Nephron (organoid): ENCODE measurements at regions not wholly inside any gene's neighbourhood (a gene's known extent, or its start where the extent isn't known, plus 50 kb on each side); places are given as distances from the start of the nearest gene placed in this dataset.

ENCODE experiments used
- H3K27ac Mint-ChIP-seq, 3 experiments: 2 replicates each; pipeline ENCODE4 v1.8.0; 2020; ENCODE audit warnings: mixed read lengths in 3 of 3, mild to moderate bottlenecking in 2 of 3, moderate library complexity in 1 of 3
- H3K27me3 Mint-ChIP-seq: 2 replicates; pipeline ENCODE4 v1.8.0; 2021; ENCODE audit warnings: low read depth, mild to moderate bottlenecking, moderate library complexity, mixed read lengths
- H3K36me3 Mint-ChIP-seq: 2 replicates; pipeline ENCODE4 v1.8.0; 2020; ENCODE audit warnings: low read depth, mixed read lengths
- H3K4me1 Mint-ChIP-seq: 2 replicates; pipeline ENCODE4 v1.8.0; 2020; ENCODE audit warnings: mixed read lengths
- H3K4me3 Mint-ChIP-seq, 3 experiments: 2 replicates each; pipeline ENCODE4 v1.8.0; 2020; ENCODE audit warnings: mild to moderate bottlenecking in 3 of 3, mixed read lengths in 3 of 3, moderate library complexity in 2 of 3
- H3K9me3 Mint-ChIP-seq: 2 replicates; pipeline ENCODE4 v1.8.0; 2020; ENCODE audit warnings: mixed read lengths
- TF ChIP-seq, protein P1 (sequence below), 3 experiments: fragments of 200-600 bp; sonication (generic); IDR thresholded peaks; one replicate each; pipeline ENCODE4 v1.5.0; 2021; ENCODE audit warnings: antibody characterized with exemption in 3 of 3; ENCODE audit not compliant: unreplicated experiment in 3 of 3

DNA sequence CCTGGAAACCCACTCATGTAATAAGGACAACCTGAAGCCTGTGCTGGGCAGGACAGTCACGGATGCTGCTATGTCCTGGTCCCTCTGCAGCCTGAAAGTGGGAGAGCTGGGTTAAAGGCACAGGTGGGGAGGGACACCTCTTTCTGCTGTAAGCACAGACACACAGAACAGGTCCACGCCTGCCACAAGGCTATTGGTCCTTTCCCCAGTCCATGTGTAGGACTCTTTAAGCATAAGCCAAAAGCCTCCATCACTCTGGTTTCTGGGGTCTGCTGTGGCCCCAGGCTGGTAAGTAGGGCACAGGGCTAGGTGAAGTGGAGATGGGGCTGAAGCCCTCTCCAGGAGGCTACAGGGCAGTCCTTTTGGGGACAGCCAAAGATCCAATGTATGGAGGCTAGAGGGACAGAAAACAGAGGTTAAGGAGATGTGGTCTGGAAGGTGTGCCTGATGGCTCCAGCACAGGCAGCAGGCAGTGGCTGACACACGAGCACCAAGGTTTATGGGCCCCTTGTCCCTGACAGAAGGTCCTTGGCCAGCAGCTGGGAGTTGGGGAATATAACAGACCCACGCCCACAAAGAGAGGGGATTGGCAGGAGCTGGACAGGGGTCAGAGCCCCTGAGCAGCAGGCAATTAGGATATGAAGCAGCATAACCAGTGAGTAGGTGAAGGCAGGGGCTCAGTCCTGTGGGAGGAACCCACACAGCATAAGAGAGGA is 203.6 kb upstream of the MVB12B start:
- TF ChIP-seq, protein P1, sequence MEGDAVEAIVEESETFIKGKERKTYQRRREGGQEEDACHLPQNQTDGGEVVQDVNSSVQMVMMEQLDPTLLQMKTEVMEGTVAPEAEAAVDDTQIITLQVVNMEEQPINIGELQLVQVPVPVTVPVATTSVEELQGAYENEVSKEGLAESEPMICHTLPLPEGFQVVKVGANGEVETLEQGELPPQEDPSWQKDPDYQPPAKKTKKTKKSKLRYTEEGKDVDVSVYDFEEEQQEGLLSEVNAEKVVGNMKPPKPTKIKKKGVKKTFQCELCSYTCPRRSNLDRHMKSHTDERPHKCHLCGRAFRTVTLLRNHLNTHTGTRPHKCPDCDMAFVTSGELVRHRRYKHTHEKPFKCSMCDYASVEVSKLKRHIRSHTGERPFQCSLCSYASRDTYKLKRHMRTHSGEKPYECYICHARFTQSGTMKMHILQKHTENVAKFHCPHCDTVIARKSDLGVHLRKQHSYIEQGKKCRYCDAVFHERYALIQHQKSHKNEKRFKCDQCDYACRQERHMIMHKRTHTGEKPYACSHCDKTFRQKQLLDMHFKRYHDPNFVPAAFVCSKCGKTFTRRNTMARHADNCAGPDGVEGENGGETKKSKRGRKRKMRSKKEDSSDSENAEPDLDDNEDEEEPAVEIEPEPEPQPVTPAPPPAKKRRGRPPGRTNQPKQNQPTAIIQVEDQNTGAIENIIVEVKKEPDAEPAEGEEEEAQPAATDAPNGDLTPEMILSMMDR (IDR thresholded peaks at IDR 0.05; ENCODE audit: unreplicated experiment in 3 of 3): no peak
- H3K4me1 Mint-ChIP-seq: no peaks in the 10 kb centered on the region
- no peaks in the 10 kb centered on the region for H3K9me3 Mint-ChIP-seq
- H3K36me3 Mint-ChIP-seq: no peaks in the 10 kb centered on the region
- peaks cover 44% of the 10 kb centered on the region for H3K27me3 Mint-ChIP-seq
- H3K27ac Mint-ChIP-seq: no peak overlapping the region
- no peak overlapping the region for H3K4me3 Mint-ChIP-seq

DNA sequence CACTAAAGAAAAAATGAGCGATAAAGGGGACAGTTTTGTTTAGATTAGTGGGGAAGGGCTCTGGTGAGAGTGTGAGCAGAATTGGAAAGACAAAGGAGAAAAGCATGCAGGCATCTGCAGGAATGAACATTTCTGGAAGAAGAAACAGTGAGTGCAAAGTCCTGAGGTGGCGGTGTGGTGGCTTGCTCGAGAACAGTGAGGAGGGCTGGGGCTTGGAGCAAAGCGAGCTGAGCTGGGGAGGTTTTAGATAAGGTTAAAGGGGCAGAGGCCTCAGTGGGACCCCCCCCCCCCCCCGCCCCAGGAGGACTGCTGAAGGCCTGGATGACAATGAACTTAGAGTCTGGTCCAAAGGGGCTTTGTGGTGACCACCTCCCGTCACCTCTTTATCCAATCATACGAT is 202.7 kb upstream of the MVB12B start:
- no peak overlapping the region for H3K4me3 Mint-ChIP-seq
- no peak overlapping the region for H3K27ac Mint-ChIP-seq
- no peaks in the 10 kb centered on the region for H3K9me3 Mint-ChIP-seq
- H3K36me3 Mint-ChIP-seq: no peaks in the 10 kb centered on the region
- TF ChIP-seq, protein P1 (IDR thresholded peaks at IDR 0.05; ENCODE audit: unreplicated experiment in 3 of 3): no peak
- peaks cover 46% of the 10 kb centered on the region for H3K27me3 Mint-ChIP-seq
- no peaks in the 10 kb centered on the region for H3K4me1 Mint-ChIP-seq

DNA sequence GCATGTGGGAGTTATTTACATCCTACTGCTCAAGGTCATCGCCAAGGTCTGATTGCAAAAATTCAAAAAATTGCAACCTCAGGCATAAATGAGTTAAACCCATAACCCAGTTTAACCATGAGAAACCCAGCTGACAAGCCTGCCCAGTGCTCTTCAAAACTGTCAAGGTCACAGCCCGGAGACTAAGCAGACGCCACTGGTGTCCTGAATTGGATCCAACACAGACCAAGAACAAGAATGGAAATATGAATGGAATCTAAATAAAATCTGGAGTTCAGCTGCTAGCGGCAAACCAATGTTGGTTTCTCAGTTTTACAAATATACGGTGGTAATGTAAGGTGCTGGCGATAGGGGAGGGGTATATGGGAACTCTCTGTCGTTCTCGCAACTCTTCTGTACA is 201.5 kb upstream of the MVB12B start:
- H3K36me3 Mint-ChIP-seq: no peaks in the 10 kb centered on the region
- no peak overlapping the region for H3K4me3 Mint-ChIP-seq
- peaks cover 54% of the 10 kb centered on the region for H3K27me3 Mint-ChIP-seq
- H3K27ac Mint-ChIP-seq: no peak overlapping the region
- no peaks in the 10 kb centered on the region for H3K4me1 Mint-ChIP-seq
- no peaks in the 10 kb centered on the region for H3K9me3 Mint-ChIP-seq
- TF ChIP-seq, protein P1 (IDR thresholded peaks at IDR 0.05; ENCODE audit: unreplicated experiment in 3 of 3): no peak

- Mint-ChIP-seq H3K4me3 (no peak overlapping the region), H3K27me3 (peaks cover 54% of the 10 kb centered on the region), H3K27ac (no peak overlapping the region), H3K4me1 (no peaks in the 10 kb centered on the region), H3K36me3 (no peaks in the 10 kb centered on the region), H3K9me3 (no peaks in the 10 kb centered on the region)
- TF ChIP-seq, protein P1 (IDR thresholded peaks at IDR 0.05; ENCODE audit: unreplicated experiment in 3 of 3): no peak
Observed at GRCh38 chr9:126125577-126125976, 201.1 kb upstream of the MVB12B start.

DNA sequence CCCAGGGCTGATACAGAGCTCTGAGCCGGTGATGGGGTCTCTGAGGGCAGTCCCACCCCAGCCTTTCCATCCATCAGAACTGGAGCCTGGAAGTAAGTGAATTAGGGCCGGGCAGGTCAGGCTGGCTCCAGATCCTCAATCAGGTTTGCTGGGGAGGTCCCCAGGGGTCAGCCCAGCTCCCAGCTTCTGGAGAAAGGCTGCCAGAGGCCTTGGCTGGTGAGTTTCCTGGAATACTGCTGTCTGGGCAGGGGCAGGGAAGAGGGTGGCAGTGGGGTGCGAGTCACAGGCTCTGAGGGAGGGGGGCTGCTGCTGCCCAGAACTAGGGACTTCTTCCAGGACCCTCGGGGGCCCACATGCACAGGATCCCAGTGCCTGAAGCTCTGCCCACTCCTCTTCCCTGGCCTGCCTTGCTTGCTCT is 200.6 kb upstream of the MVB12B start:
- no peak overlapping the region for H3K27ac Mint-ChIP-seq
- TF ChIP-seq, protein P1 (IDR thresholded peaks at IDR 0.05; ENCODE audit: unreplicated experiment in 3 of 3): no peak
- H3K4me3 Mint-ChIP-seq: no peak overlapping the region
- no peaks in the 10 kb centered on the region for H3K9me3 Mint-ChIP-seq
- no peaks in the 10 kb centered on the region for H3K36me3 Mint-ChIP-seq
- peaks cover 54% of the 10 kb centered on the region for H3K27me3 Mint-ChIP-seq
- H3K4me1 Mint-ChIP-seq: no peaks in the 10 kb centered on the region

DNA sequence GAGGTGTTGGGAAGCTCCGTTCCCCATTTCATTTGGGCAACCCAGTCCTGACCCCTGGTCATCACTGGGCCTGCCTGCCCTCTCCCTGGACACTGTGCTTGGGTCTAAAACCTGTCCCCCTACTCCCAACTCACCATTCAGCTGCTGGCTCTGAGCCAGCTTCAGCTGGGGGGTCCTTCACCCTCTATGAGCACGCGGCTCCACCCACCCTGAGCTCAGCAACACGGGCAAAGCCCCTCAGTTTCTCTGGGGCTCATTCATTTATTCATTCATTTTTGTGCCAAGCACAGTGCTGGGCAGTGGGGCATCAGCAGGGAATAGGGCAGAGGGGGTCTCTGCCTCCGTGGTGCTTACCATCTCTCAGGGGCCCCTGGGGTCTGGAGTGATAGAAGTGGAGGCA is 199.8 kb upstream of the MVB12B start:
- peaks cover 58% of the 10 kb centered on the region for H3K27me3 Mint-ChIP-seq
- no peaks in the 10 kb centered on the region for H3K9me3 Mint-ChIP-seq
- TF ChIP-seq, protein P1 (IDR thresholded peaks at IDR 0.05; ENCODE audit: unreplicated experiment in 3 of 3): no peak
- H3K4me1 Mint-ChIP-seq: no peaks in the 10 kb centered on the region
- no peak overlapping the region for H3K4me3 Mint-ChIP-seq
- H3K27ac Mint-ChIP-seq: no peak overlapping the region
- no peaks in the 10 kb centered on the region for H3K36me3 Mint-ChIP-seq
